Osteocyte (in vitro differentiated cells): ENCODE measurements at regions not wholly inside any gene's neighbourhood (a gene's known extent, or its start where the extent isn't known, plus 50 kb on each side); places are given as distances from the start of the nearest gene placed in this dataset.

Experiments
- DNase-seq: peaks from one replicate; pipeline ENCODE4 v3.0.0; 2021; ENCODE audit warnings: mixed read lengths; ENCODE audit not compliant: unreplicated experiment; ENCODE audit errors: extremely low spot score
- H3K27ac Mint-ChIP-seq: one replicate; pipeline ENCODE4 v1.8.0; 2021; ENCODE audit warnings: mild to moderate bottlenecking, mixed read lengths; ENCODE audit not compliant: unreplicated experiment
- H3K27me3 Mint-ChIP-seq: one replicate; pipeline ENCODE4 v1.8.0; 2021; ENCODE audit warnings: mixed read lengths; ENCODE audit not compliant: unreplicated experiment
- H3K36me3 Mint-ChIP-seq: one replicate; pipeline ENCODE4 v1.8.0; 2021; ENCODE audit warnings: mixed read lengths; ENCODE audit not compliant: unreplicated experiment
- H3K4me1 Mint-ChIP-seq: one replicate; pipeline ENCODE4 v1.8.0; 2021; ENCODE audit warnings: mixed read lengths; ENCODE audit not compliant: unreplicated experiment
- H3K4me3 Mint-ChIP-seq: one replicate; pipeline ENCODE4 v1.8.0; 2021; ENCODE audit warnings: mild to moderate bottlenecking, moderate library complexity, mixed read lengths; ENCODE audit not compliant: unreplicated experiment
- H3K9me3 Mint-ChIP-seq: one replicate; pipeline ENCODE4 v1.8.0; 2021; ENCODE audit warnings: mixed read lengths; ENCODE audit not compliant: unreplicated experiment
- TF ChIP-seq, protein P1 (sequence below): fragments of 200-600 bp; sonication (generic); IDR thresholded peaks from 2 replicates; pipeline ENCODE4 v1.5.0; 2021; ENCODE audit warnings: antibody characterized with exemption, mild to moderate bottlenecking, moderate library complexity

DNA sequence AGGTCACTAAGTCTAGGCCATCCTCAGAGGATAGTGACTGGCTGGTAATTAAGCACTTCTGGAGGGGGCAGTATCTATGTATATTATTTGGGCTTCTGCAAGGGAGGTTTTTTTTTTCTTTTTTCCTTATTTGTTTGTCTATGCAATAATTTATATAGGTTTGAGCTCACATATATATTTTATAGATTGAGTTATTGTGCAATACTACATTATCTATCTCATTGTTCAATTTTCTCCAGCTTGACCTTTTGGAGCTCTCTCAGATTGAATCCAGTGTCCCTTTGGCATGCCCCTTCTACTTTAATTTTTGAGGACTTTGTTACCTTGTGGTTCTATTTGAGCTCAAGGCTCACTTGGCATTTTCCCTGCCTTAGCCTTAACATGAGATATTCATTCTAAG, 852.1 kb downstream of the KCNT2 start:
- Mint-ChIP-seq H3K4me3 (no peak overlapping the region), H3K4me1 (no peaks in the 10 kb centered on the region), H3K27ac (no peak overlapping the region), H3K9me3 (no peaks in the 10 kb centered on the region), H3K27me3 (no peaks in the 10 kb centered on the region), H3K36me3 (no peaks in the 10 kb centered on the region)
- TF ChIP-seq, protein P1, sequence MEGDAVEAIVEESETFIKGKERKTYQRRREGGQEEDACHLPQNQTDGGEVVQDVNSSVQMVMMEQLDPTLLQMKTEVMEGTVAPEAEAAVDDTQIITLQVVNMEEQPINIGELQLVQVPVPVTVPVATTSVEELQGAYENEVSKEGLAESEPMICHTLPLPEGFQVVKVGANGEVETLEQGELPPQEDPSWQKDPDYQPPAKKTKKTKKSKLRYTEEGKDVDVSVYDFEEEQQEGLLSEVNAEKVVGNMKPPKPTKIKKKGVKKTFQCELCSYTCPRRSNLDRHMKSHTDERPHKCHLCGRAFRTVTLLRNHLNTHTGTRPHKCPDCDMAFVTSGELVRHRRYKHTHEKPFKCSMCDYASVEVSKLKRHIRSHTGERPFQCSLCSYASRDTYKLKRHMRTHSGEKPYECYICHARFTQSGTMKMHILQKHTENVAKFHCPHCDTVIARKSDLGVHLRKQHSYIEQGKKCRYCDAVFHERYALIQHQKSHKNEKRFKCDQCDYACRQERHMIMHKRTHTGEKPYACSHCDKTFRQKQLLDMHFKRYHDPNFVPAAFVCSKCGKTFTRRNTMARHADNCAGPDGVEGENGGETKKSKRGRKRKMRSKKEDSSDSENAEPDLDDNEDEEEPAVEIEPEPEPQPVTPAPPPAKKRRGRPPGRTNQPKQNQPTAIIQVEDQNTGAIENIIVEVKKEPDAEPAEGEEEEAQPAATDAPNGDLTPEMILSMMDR, result no peak
- no peak for DNase-seq

DNA sequence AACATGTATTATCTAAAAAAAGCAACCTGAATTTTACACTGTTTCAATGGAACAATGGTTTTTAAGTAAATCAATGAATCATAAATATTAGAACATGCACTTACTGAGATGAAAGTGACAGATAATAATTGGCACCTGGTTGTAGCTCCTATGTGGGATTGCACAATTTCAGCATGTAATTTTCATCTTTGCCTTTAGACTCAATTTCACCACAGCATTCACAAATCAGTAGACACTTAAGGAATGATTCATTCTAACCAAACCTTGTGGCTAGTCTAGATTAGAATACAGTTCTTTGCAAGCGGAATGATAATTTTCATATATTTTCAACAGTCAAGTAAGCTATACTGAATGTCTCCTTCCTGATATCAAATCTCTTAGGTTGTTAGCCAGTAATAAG, 853.4 kb downstream of the KCNT2 start:
- Mint-ChIP-seq H3K36me3 (no peaks in the 10 kb centered on the region), H3K27me3 (no peaks in the 10 kb centered on the region), H3K9me3 (no peaks in the 10 kb centered on the region), H3K4me1 (no peaks in the 10 kb centered on the region), H3K4me3 (no peak overlapping the region), H3K27ac (no peak overlapping the region)
- no peak for DNase-seq
- TF ChIP-seq, protein P1, result no peak

DNA sequence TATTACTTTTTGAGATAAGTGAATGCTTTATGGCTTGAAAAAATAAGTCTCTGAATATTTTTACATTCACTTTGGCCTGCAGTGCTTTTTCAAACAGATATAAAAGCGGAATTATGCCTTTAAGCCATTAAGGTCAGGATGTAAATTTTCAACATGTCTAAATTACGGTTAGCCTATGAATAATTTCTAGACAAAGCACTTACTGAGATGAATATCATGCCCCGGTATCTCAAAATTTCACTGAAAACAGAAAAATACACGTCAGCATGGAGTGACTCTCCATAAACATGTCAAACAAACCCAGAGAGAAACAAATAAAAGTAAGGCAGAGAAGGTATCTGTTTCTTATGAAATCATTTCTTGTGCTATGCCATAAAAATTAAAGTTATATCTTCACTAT, 853.9 kb downstream of the KCNT2 start:
- Mint-ChIP-seq H3K36me3 (no peaks in the 10 kb centered on the region), H3K9me3 (no peaks in the 10 kb centered on the region), H3K27me3 (no peaks in the 10 kb centered on the region), H3K4me1 (no peaks in the 10 kb centered on the region), H3K27ac (no peak overlapping the region), H3K4me3 (no peak overlapping the region)
- TF ChIP-seq, protein P1, result no peak
- no peak for DNase-seq

DNA sequence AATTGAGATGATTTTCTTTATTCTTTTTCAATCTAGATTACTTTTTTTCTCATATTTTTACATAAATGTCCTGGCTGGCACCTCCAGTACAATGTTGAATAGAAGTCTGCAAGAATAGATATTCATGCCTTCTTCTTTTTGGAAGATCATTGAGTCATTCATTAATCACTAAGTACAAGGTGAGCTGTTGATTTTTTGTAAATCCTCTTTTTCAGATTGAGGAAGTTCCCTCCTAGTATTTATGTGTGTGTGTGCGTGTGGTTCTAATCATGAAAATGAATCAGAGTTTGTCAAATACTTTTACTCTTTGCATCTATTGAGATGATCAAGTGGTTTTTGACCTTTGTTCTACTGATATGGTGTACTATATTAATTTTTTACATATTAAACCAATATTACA, 859.3 kb downstream of the KCNT2 start:
- TF ChIP-seq, protein P1, result no peak
- Mint-ChIP-seq H3K27ac (no peak overlapping the region), H3K4me3 (no peak overlapping the region), H3K27me3 (no peaks in the 10 kb centered on the region), H3K4me1 (peaks cover 2% of the 10 kb centered on the region), H3K36me3 (no peaks in the 10 kb centered on the region), H3K9me3 (no peaks in the 10 kb centered on the region)
- no peak for DNase-seq

DNA sequence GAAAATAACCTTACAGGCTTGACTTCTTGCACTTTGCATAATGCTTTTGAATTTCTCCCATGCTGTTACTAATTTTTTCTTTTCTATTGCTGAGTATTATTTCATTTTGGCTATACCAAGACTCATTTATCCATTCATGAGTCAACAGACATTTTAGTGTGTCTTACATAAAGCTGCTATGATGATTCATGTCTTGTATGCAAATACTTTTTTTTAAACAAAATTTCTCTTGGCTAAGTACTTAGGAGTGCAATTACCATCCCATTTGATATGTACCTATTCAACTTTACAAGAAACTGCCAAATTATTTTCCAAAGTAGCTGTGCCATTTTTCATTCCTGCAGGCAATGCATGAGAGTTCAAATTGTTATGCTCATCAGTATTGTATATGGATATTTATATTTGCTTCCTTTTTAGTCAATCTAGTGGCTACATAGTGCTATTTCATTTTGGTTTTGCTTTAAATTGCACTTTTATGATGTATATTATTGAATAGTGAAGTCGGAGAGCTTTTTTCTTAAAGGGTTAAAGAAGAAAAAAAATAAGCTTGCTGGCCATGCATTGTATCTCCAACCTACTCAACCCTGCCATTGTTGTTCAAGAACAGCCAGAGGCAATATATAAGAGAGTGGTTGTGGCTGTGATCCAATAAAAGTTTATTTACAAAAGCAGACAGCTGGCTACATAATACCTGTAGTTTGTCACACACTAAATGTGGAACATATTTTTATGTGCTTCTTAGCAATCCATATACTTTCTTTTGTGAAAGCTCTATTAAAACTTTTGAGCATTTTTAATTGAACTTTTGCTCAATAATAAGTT, 862.8 kb downstream of the KCNT2 start:
- Mint-ChIP-seq H3K27me3 (no peaks in the 10 kb centered on the region), H3K4me3 (no peak overlapping the region), H3K27ac (no peak overlapping the region), H3K36me3 (no peaks in the 10 kb centered on the region), H3K9me3 (peaks cover 5% of the 10 kb centered on the region), H3K4me1 (peaks cover 10% of the 10 kb centered on the region)
- TF ChIP-seq, protein P1, result no peak
- no peak for DNase-seq
